ENCODE measurements at regions not wholly inside any gene's neighbourhood (a gene's known extent, or its start where the extent isn't known, plus 50 kb on each side); places are given as distances from the start of the nearest gene placed in this dataset.
"Not testable (repeated sequence)": the region's sequence is repeated elsewhere in the genome, so short reads cannot be mapped to it uniquely, and the experiment has no call there.

DNA sequence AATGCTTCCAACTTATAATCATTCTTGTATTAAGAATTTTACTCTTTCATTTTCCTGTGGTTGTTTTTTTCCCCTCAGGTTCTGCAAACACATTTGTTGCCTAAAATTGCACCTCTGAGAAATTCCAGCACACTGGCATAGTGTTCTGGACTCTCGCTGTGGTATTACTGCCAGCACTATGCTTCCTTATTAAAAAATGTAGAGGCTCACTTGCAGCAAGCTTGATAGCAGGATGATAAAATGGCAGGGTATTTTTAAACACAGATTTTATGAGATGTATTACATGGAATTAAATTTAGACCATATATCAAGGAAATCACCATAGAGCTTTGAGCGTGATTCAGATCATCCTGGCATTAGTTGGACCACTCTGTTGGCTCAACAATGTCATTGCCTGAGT lies 416.7 kb upstream of the AKR1E2 start:
- no peaks in the 10 kb centered on the region for H3K9me3 ChIP-seq
- no peak overlapping the region for H3K27ac ChIP-seq
- H3K4me1 ChIP-seq (ENCODE audit: insufficient read depth) = no peaks in the 10 kb centered on the region
- intact Hi-C loops (cut with DNase I) = no loop called here
- H3K27me3 ChIP-seq = no peaks in the 10 kb centered on the region
- H3K36me3 ChIP-seq = no peaks in the 10 kb centered on the region
- no peak for DNase-seq
- TF ChIP-seq POLR2A (IDR thresholded peaks at IDR 0.05) (no peak), EP300 (IDR thresholded peaks at IDR 0.05) (no peak)
- TF ChIP-seq, protein P1, sequence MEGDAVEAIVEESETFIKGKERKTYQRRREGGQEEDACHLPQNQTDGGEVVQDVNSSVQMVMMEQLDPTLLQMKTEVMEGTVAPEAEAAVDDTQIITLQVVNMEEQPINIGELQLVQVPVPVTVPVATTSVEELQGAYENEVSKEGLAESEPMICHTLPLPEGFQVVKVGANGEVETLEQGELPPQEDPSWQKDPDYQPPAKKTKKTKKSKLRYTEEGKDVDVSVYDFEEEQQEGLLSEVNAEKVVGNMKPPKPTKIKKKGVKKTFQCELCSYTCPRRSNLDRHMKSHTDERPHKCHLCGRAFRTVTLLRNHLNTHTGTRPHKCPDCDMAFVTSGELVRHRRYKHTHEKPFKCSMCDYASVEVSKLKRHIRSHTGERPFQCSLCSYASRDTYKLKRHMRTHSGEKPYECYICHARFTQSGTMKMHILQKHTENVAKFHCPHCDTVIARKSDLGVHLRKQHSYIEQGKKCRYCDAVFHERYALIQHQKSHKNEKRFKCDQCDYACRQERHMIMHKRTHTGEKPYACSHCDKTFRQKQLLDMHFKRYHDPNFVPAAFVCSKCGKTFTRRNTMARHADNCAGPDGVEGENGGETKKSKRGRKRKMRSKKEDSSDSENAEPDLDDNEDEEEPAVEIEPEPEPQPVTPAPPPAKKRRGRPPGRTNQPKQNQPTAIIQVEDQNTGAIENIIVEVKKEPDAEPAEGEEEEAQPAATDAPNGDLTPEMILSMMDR (IDR thresholded peaks at IDR 0.05) = no peak
- WGBS, 3 donors = 85 to 94% (median 91%) methylated on average over 2 of the region's 2 CpGs
- no peak overlapping the region for H3K4me3 ChIP-seq

DNA sequence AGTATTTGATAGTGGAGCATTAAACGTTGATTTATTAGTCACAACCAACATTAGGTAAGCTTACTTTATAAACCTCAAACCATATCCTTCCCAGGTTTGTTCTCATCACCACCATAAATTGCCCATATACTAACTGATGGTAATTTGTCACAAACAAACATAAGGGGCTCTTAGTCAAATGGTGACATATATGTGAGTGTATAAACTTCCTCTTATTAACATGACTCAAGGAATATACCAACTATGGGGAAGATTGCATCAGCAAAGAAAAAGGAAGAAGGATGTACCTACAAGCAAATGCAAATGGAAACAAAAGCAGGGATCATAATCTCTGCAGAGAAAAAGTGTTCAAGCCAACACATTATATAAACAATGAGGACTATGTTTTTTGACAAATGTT lies 418.2 kb upstream of the AKR1E2 start:
- Histone ChIP-seq H3K27ac (no peak overlapping the region), H3K27me3 (no peaks in the 10 kb centered on the region), H3K36me3 (no peaks in the 10 kb centered on the region), H3K4me3 (no peak overlapping the region), H3K9me3 (no peaks in the 10 kb centered on the region), H3K4me1 (ENCODE audit: insufficient read depth) (no peaks in the 10 kb centered on the region)
- 75 to 80% (median 79%) methylated on average over 1 of the region's 1 CpG for WGBS, 3 donors
- no peak for TF ChIP-seq EP300 (IDR thresholded peaks at IDR 0.05)
- TF ChIP-seq, protein P1 (IDR thresholded peaks at IDR 0.05) = no peak
- no peak for TF ChIP-seq POLR2A (IDR thresholded peaks at IDR 0.05)
- DNase-seq = no peak
- intact Hi-C loops (cut with DNase I) = no loop called here

DNA sequence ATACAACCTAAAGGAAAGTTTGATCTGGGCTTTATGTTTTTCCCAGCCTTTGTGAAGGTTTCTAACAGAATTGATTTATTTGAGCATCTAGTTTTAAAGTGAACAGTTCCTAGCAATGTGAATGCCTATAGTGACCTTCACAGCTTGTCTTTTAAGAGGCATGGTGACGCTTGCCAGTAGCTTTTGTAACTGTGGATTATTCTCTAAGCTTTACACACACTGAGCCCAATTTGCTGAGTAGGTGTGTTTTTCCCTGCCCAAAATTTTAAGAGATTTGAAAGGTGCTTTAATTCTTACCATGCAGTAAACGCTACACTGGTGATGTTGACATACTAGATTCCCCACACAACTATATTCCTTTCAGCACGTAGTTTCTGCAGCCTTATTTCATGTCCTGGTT lies 420.2 kb upstream of the AKR1E2 start:
- TF ChIP-seq EP300 (IDR thresholded peaks at IDR 0.05) = no peak
- no peak for TF ChIP-seq POLR2A (IDR thresholded peaks at IDR 0.05)
- TF ChIP-seq, protein P1 (IDR thresholded peaks at IDR 0.05) = no peak
- DNase-seq = no peak
- Histone ChIP-seq H3K4me1 (ENCODE audit: insufficient read depth) (no peaks in the 10 kb centered on the region), H3K27me3 (no peaks in the 10 kb centered on the region), H3K9me3 (no peaks in the 10 kb centered on the region), H3K27ac (no peak overlapping the region), H3K4me3 (no peak overlapping the region), H3K36me3 (no peaks in the 10 kb centered on the region)
- intact Hi-C loops (cut with DNase I) = no loop called here
- WGBS, 3 donors = 85 to 95% (median 87%) methylated on average over 3 of the region's 3 CpGs

DNA sequence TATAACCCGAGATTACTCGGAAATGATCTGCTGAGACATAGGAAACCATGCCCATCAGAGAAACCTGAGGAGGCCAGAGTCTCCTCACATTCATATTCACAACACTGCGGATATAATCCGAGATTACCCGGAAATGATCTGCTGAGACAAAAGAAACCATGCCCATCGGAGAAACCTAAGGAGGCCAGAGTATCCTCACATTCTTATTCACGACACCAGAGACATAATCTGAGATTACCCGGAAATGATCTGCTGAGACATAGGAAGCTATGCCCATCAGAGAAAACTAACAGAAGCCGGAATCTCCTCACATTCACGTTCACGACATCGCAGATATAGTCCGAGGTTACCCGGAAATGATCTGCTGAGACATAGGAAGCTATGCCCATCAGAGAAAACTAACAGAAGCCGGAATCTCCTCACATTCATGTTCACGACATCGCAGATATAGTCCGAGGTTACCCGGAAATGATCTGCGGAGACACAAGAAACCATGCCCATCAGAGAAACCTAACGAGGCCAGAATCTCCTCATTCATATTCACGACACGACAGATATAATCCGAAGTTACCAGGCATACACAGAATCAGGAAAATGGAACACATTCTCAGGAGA lies 422.3 kb upstream of the AKR1E2 start:
- H3K36me3 ChIP-seq = no peaks in the 10 kb centered on the region
- WGBS, 3 donors = 94 to 96% (median 95%) methylated on average over 24 of the region's 24 CpGs
- H3K4me3 ChIP-seq = no peak overlapping the region
- intact Hi-C loops (cut with DNase I) = no loop called here
- DNase-seq = no peak
- no peaks in the 10 kb centered on the region for H3K27me3 ChIP-seq
- TF ChIP-seq, protein P1 (IDR thresholded peaks at IDR 0.05) = no peak
- H3K4me1 ChIP-seq (ENCODE audit: insufficient read depth) = no peaks in the 10 kb centered on the region
- no peak overlapping the region for H3K27ac ChIP-seq
- H3K9me3 ChIP-seq = no peaks in the 10 kb centered on the region

DNA sequence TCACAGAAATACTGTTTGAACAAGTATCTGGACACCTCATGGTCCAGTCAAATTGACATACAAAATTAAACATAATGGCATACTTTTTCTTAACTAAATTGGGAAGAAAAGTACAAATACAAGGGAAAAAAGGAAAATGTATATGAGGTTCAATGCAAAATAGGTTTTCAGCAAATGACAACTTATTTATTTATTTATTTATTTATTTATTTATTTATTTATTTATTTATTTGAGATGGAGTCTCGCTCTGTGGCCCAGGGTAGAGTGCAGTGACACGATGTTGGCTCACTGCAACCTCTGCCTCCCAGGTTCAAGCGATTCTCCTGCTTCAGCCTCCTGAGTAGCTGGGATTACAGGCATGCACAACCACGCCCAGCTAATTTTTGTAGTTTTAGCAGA lies 424.9 kb upstream of the AKR1E2 start:
- DNase-seq; H3K4me1 ChIP-seq (ENCODE audit: insufficient read depth); H3K9me3 ChIP-seq; H3K27me3 ChIP-seq; H3K4me3 ChIP-seq; H3K27ac ChIP-seq; intact Hi-C loops (cut with DNase I); H3K36me3 ChIP-seq: not testable (repeated sequence)
- 95 to 96% (median 96%) methylated on average over 4 of the region's 4 CpGs for WGBS, 3 donors
